GM13977 (cell line): ENCODE measurements at regions not wholly inside any gene's neighbourhood (a gene's known extent, or its start where the extent isn't known, plus 50 kb on each side); places are given as distances from the start of the nearest gene placed in this dataset.

Source experiments
- DNase-seq: peaks from one replicate; pipeline ENCODE4 v3.0.0; 2012; ENCODE audit warnings: low spot score
- in situ Hi-C: fragments of 300-500 bp; cut with MboI; formaldehyde crosslinking; loops from one replicate; pipeline ENCODE4 v1.12.0; 2022; ENCODE audit warnings: low sequenced_read_pairs, low pct_unique_long_range_greater_than_20kb, mixed read lengths, inconsistent platforms; ENCODE audit not compliant: unreplicated experiment
- TF ChIP-seq, protein P1 (sequence below): IDR thresholded peaks from 2 replicates; pipeline ENCODE4 v1.5.1; 2012; ENCODE audit warnings: mild to moderate bottlenecking, control low read depth; ENCODE audit not compliant: insufficient read depth; ENCODE audit errors: extremely low read depth, missing control alignments

DNA sequence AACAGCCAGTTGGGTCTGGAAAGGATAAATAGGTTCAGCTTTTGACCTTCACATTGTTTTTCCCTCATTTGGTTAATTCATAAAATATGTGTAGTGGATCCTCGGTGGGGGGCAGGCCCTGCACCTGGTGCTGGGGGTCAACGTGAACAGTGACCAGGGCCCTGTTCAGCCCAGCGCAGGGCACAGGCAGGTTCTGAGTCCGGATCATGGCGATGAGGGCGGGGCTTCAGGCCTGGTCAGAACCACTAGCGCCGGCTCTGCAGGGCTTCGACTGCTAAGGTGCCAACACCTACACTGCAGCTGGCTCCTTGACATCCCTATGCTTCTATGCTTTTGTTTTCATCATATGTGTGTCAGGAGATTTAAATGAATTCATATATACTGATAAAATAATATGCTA is 177.7 kb downstream of the CXCL12 start:
- TF ChIP-seq, protein P1, sequence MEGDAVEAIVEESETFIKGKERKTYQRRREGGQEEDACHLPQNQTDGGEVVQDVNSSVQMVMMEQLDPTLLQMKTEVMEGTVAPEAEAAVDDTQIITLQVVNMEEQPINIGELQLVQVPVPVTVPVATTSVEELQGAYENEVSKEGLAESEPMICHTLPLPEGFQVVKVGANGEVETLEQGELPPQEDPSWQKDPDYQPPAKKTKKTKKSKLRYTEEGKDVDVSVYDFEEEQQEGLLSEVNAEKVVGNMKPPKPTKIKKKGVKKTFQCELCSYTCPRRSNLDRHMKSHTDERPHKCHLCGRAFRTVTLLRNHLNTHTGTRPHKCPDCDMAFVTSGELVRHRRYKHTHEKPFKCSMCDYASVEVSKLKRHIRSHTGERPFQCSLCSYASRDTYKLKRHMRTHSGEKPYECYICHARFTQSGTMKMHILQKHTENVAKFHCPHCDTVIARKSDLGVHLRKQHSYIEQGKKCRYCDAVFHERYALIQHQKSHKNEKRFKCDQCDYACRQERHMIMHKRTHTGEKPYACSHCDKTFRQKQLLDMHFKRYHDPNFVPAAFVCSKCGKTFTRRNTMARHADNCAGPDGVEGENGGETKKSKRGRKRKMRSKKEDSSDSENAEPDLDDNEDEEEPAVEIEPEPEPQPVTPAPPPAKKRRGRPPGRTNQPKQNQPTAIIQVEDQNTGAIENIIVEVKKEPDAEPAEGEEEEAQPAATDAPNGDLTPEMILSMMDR, result no peak
- DNase-seq, result no peak
- in situ Hi-C loops, result no loop called here

GRCh38 chr10:44206127-44206818 is 178.6 kb downstream of the CXCL12 start:
- in situ Hi-C loops, result no loop called here
- DNase-seq, result no peak
- TF ChIP-seq, protein P1, result no peak

DNA sequence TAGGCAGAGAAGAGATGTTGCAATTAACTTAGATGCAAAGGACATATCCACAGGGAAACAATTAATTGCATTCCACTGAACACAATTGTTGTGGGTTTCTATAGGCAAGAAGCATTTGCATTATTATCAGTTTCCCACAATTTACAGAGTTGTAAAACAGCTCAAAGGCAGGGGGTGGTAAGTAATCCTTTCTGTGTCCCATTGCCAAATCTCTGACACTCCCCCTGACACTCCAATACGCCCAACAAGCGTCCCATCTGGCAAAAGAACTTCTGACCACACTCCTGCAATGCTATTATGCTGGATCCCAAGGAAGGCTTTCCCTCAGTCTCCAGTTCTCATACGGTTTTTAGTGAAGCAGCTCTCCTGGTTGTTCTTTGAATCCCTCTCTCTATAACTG is 179.8 kb downstream of the CXCL12 start:
- in situ Hi-C loops, result no loop called here
- TF ChIP-seq, protein P1, result no peak
- peak; percentile 6 for DNase-seq

- DNase-seq, result no peak
- in situ Hi-C loops, result no loop called here
- TF ChIP-seq, protein P1, result no peak
Measured at GRCh38 chr10:44203535-44203934, 181.4 kb downstream of the CXCL12 start.

GRCh38 chr10:44202952-44203351 is 181.9 kb downstream of the CXCL12 start:
- TF ChIP-seq, protein P1, result no peak
- no peak for DNase-seq
- in situ Hi-C loops, result no loop called here

GRCh38 chr10:44201656-44202055 is 183.2 kb downstream of the CXCL12 start:
- no peak for DNase-seq
- in situ Hi-C loops, result no loop called here
- TF ChIP-seq, protein P1, result no peak
